Natural killer cell (primary cell): ENCODE measurements at regions not wholly inside any gene's neighbourhood (a gene's known extent, or its start where the extent isn't known, plus 50 kb on each side); places are given as distances from the start of the nearest gene placed in this dataset.

Source experiments
- ATAC-seq, 3 donors: fragments of 150-1000 bp in 2 of 3; fragments of 200-7000 bp in 1 of 3; cut with Tn5 transposase; 1 replicate in 1 of 3; 2 replicates in 2 of 3; pipeline ENCODE4 v1.10.0; 2021; ENCODE audit warnings: mild to moderate bottlenecking in 2 of 3, moderate library complexity in 2 of 3
- DNase-seq, 2 donors: peaks; one replicate each; pipeline versions ENCODE4 v3.0.0 to v3.0.0-alpha.2; 2013 to 2021; ENCODE audit warnings: mixed read lengths in 1 of 2
- H3K27ac ChIP-seq: one replicate; pipeline ENCODE4 v1.5.1; 2013; ENCODE audit warnings: mild to moderate bottlenecking, low read length
- H3K27me3 ChIP-seq: one replicate; pipeline ENCODE4 v1.6.1; 2013; ENCODE audit warnings: low read length; ENCODE audit not compliant: control insufficient read depth, insufficient read depth
- H3K36me3 ChIP-seq: one replicate; pipeline ENCODE4 v1.6.1; 2013; ENCODE audit warnings: low read length; ENCODE audit not compliant: control insufficient read depth, insufficient read depth
- H3K4me1 ChIP-seq: one replicate; pipeline ENCODE4 v1.6.1; 2013; ENCODE audit warnings: low read length; ENCODE audit not compliant: control insufficient read depth, insufficient read depth
- H3K4me3 ChIP-seq: one replicate; pipeline ENCODE4 v1.5.1; 2013; ENCODE audit warnings: low read length
- H3K9me3 ChIP-seq: one replicate; pipeline ENCODE4 v1.6.1; 2013; ENCODE audit warnings: low read length; ENCODE audit not compliant: control insufficient read depth, insufficient read depth
- H3K27ac Mint-ChIP-seq, 2 donors: one replicate each; pipeline ENCODE4 v1.8.0; 2022; ENCODE audit warnings: mild to moderate bottlenecking in 2 of 2, mixed read lengths in 2 of 2, moderate library complexity in 1 of 2
- H3K27me3 Mint-ChIP-seq, 2 donors: one replicate each; pipeline ENCODE4 v1.8.0; 2022; ENCODE audit warnings: low read depth in 2 of 2, mixed read lengths in 2 of 2
- H3K36me3 Mint-ChIP-seq: one replicate; pipeline ENCODE4 v1.8.0; 2022; ENCODE audit warnings: mixed read lengths
- H3K4me1 Mint-ChIP-seq, 2 donors: one replicate each; pipeline ENCODE4 v1.8.0; 2022; ENCODE audit warnings: mixed read lengths in 2 of 2
- H3K4me3 Mint-ChIP-seq: one replicate; pipeline ENCODE4 v1.8.0; 2022; ENCODE audit warnings: mild to moderate bottlenecking, moderate library complexity, mixed read lengths
- H3K9me3 Mint-ChIP-seq, 2 donors: one replicate each; pipeline ENCODE4 v1.8.0; 2022; ENCODE audit warnings: mixed read lengths in 2 of 2
- CTCF ChIP-seq: fragments of 200-600 bp; IDR thresholded peaks from one replicate; pipeline ENCODE4 v1.8.0; 2022; ENCODE audit warnings: antibody characterized with exemption
- WGBS: methylation state at CpG from one replicate; pipeline ENCODE4 v1.1.7; 2013; ENCODE audit warnings: missing lambda C conversion rate; ENCODE audit not compliant: insufficient coverage; 5-methylcytosine and 5-hydroxymethylcytosine counted together
- intact Hi-C: fragments of 100-400 bp; cut with micrococcal nuclease; formaldehyde crosslinking; loops from one replicate; pipeline ENCODE4 v1.14.2; 2022

DNA sequence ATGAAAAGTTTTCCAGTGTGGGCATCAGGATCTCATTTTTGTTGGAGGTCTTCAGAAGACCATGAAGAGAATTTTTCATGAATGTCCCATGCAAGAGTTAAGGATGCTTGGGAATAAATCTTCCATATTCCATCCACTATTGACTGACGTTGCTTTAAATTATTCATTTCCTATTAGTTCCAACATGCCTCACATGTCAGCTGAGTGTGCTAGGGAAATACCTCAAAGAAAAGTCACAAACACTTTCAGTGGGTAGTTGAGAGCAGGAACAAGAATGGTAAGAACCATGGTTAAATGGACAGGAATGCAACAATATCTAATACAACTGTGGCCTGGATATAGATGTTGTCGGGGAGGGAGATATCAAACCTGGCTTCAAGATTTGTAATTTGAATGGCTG lies 610.1 kb downstream of the TECRL start:
- Mint-ChIP-seq H3K36me3 (no peaks in the 10 kb centered on the region), H3K4me1 (no peaks in the 10 kb centered on the region), H3K27me3 (no peaks in the 10 kb centered on the region), H3K27ac (no peak overlapping the region), H3K9me3 (peaks cover 8 to 18% of the 10 kb centered on the region in 2 donors), H3K4me3 (no peak overlapping the region)
- Histone ChIP-seq H3K9me3 (peaks cover 2% of the 10 kb centered on the region), H3K4me1 (no peaks in the 10 kb centered on the region), H3K27ac (no peak overlapping the region), H3K27me3 (no peaks in the 10 kb centered on the region), H3K36me3 (no peaks in the 10 kb centered on the region), H3K4me3 (no peak overlapping the region)
- intact Hi-C loops = no loop called here
- DNase-seq = no peak
- no peak for TF ChIP-seq CTCF
- WGBS = no CpG with 5 or more reads among the region's 2 CpGs
- ATAC-seq = no peak

DNA sequence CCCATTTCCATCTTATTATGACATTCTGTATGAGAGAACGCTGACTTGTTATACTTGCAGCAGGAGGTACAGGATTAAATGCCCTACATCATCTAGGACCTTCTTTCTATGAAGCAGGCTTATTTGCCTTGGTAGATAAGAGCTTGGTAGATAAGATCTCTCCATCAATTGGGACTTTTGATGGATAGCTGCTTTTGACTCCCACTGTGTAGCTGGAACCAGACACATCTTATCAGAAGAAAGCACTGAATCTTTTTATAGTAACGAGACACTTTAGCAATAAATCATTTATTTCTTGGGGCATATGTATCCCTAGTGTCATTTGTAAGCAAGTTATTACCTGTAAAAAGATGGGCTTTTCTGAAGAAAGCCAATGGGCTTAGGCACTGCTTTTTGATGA lies 613.9 kb downstream of the TECRL start:
- WGBS = 80% methylated on average over 1 of the region's 2 CpGs
- Histone ChIP-seq H3K27ac (no peak overlapping the region), H3K4me3 (no peak overlapping the region), H3K4me1 (no peaks in the 10 kb centered on the region), H3K27me3 (no peaks in the 10 kb centered on the region), H3K9me3 (peaks cover 2% of the 10 kb centered on the region), H3K36me3 (no peaks in the 10 kb centered on the region)
- Mint-ChIP-seq H3K4me3 (no peak overlapping the region), H3K9me3 (peaks cover 11 to 25% of the 10 kb centered on the region in 2 donors), H3K27me3 (no peaks in the 10 kb centered on the region), H3K27ac (no peak overlapping the region), H3K4me1 (no peaks in the 10 kb centered on the region), H3K36me3 (no peaks in the 10 kb centered on the region)
- ATAC-seq (no peak), DNase-seq (no peak)
- no peak for TF ChIP-seq CTCF
- intact Hi-C loops = no loop called here

DNA sequence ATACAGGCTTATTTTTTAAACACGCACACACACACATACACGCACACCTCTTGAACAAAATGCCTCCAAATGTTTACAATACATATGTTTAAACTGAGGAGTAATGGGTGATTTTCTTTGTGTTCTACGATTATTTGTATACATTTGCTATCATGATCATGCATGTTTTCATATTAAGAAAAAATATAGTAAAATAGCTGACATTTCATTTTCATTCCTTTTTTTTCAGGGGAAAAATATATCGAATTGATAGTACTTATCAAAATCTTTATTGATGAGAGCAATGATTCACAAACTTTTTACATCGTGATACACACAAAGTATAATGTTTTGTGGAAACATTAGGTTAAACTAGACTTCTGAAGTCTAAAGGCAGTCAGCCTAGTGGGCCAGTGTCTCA lies 618.9 kb downstream of the TECRL start:
- intact Hi-C loops = no loop called here

More for the DNA sequence above, 618.9 kb downstream of the TECRL start:
- Mint-ChIP-seq H3K9me3 (peaks cover 10 to 24% of the 10 kb centered on the region in 2 donors), H3K4me3 (no peak overlapping the region), H3K4me1 (no peaks in the 10 kb centered on the region), H3K27me3 (no peaks in the 10 kb centered on the region), H3K27ac (no peak overlapping the region), H3K36me3 (peaks cover 4% of the 10 kb centered on the region)
- ATAC-seq (no peak), DNase-seq (no peak)
- H3K4me3 ChIP-seq = no peak overlapping the region
- no peak overlapping the region for H3K27ac ChIP-seq
- no peaks in the 10 kb centered on the region for H3K27me3 ChIP-seq
- WGBS = no CpG with 5 or more reads among the region's 5 CpGs
- no peak for TF ChIP-seq CTCF
- peaks cover 2% of the 10 kb centered on the region for H3K9me3 ChIP-seq
- no peaks in the 10 kb centered on the region for H3K36me3 ChIP-seq
- no peaks in the 10 kb centered on the region for H3K4me1 ChIP-seq
